Adipose tissue (tissue), 3 donors: ENCODE measurements at regions not wholly inside any gene's neighbourhood (a gene's known extent, or its start where the extent isn't known, plus 50 kb on each side); places are given as distances from the start of the nearest gene placed in this dataset.

Experiments used
- H3K27ac ChIP-seq: one replicate; pipeline ENCODE4 v1.5.1; 2013; ENCODE audit warnings: low read depth, low read length
- WGBS, 3 donors: extraction: QIAGEN DNeasy Blood & Tissue Kit; methylation state at CpG; one replicate each; pipeline ENCODE4 v1.1.7; 2013; 5-methylcytosine and 5-hydroxymethylcytosine counted together
- donor health status: healthy with polysubstance abuse.
- donor health status: Bipolar disorder and iron deficiency.
- donor health status: healthy.

DNA sequence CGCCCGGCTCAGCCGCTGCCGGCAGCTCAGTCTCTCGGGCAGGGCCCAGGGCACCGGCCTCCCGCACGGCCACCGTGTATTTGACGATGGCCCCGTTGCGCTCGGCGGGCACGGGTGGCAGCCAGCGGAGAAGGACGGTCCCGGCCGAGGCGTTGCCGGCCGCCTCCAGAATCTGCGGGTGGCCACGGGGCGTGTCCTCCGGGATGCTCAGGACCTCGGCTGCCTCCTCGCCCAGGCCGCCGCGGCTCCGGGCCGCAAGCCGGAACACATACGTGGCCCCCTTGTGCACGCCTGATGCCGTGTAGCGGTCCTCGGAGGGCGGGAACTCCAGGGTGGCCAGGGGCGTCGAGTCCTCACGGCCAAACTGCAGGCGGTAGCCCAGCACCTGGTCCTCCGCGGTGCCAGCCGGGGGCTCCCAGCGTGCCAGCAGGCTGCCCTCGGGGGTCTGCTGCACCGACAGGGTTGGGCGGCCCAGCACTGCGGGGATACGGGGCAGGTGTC is 117.7 kb downstream of the PTPRS start:
- no peak overlapping the region for H3K27ac ChIP-seq
- WGBS, 3 donors, result 96 to 97% (median 97%) methylated on average over 34 to 53 of the region's 53 CpGs

DNA sequence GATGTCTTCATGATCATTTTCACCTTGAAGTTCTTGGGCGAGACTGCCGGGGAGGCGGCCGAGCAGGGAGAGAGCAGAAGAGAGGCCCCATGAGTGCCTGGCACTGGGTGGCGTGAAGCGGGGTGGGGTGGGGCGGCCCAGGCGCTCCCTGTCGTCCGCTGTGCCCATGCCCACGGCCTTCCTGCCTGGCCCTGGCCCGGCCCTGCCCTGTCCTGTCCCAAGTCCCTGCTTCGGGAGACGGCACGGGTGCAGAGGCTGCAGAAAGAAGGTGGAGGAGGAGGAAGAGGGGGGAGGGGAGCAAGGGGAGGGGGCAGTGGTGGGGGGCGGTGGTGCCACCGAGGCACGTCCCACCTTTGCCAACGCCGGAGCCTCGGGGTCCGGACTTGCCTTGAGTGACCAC is 118.4 kb downstream of the PTPRS start:
- WGBS, 3 donors, result 93 to 98% (median 93%) methylated on average over 19 to 22 of the region's 22 CpGs
- no peak overlapping the region for H3K27ac ChIP-seq

DNA sequence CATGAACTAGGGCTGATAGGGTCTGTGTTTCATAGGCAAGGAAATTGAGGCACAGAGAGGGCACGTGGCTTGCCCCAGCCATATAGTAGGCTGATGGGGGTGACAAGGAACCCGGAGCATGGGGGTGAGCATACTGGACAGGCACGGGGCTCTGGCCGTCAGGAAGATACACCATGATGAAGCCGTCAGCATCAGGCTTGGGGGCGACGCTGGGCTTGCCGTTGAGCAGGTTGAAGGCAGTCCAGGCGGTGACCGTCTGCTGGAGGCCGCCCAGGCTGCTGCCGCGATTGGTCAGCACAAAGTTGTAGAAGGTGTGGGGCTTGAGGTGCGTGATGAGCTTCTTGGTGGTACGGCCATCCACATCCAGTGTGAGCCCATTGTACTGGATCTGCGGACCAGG is 119.7 kb downstream of the PTPRS start:
- no peak overlapping the region for H3K27ac ChIP-seq
- WGBS, 3 donors, result 93 to 95% (median 94%) methylated on average over 16 of the region's 16 CpGs

DNA sequence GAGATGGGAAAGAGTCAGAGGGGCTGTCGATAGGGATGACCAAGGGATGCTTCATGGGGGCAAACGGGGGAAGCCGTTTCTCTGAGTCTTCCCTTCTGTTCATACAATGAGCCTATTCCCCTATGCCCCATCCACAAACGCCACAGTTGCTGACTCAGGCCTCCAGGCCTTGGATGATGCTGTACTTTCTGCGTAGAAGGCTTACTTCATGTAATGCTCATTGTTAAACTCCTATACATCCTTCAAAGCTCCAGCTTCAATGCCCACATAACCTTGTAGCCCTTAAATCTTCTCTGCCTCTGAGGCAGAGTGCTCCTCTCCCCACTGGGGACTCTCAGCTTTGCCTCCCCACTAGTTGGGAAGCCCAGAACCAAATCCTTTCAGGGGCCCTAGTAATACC is 120.3 kb downstream of the PTPRS start:
- 79 to 94% (median 92%) methylated on average over 5 of the region's 5 CpGs for WGBS, 3 donors
- H3K27ac ChIP-seq, result no peak overlapping the region

DNA sequence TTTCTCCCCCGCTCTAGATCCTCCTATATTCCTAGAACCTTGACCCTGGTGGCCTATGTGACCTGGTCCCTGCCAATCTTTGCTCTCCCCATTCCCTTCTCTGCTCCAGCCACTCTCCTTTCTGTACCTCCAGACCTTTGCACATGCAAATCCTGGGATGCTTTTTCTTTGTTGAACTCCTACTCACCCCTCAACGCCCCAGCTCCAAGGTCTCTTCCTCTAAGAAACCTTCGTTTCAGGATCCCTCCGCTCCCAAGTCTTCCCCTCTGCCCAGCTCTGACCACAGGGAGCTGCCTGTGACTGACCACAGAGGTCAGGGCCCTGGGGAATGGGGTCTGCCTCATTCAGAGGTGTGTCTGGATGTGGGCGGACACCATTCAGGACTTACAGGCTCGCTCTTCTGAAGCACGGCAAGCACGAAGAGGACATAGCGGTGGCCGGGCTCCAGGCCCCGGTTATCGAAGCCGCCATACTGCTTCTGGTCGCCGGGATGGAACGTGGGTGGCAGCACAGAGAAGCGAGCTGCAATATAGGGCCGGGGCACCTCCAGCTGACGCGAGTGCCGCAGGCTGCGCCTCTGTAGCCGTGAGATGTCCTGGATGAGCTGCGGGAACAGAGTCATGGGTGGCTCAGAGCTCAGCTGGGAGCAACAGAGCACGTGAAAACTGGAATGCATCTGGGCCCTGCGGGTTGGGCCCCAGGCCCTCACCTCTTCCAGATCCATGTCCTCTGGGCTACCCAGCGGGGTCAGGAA is 120.9 kb downstream of the PTPRS start:
- WGBS, 3 donors, result 96 to 98% (median 96%) methylated on average over 27 of the region's 27 CpGs
- H3K27ac ChIP-seq, result no peak overlapping the region

DNA sequence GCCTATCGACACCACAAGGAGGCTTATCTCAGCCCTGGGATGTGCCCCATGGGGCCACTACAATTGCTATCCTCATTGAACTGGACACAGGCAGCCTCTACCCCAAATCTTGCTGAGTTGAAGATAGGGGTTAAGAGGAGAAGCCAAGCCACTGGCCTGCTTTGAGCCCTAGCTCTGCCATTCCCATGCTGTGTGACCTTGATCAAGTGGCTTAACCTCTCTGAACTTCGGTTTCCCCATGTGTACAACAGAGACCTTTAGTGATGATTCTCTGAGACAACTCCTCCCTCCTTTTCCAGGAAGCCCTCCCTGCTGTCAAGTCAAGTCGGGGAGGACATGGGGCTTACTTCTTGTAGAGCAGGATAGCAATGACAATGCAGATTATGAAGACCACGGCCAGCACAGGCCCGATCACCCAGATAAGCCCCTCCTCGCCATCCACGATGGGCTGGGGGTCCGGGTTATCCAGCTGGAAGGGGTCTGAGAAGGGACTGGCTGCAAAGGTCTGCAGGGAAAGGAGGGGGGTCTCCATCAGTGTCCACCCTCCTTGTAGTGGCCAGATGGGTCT is 121.6 kb downstream of the PTPRS start:
- H3K27ac ChIP-seq, result no peak overlapping the region
- 90 to 95% (median 90%) methylated on average over 8 of the region's 8 CpGs for WGBS, 3 donors

DNA sequence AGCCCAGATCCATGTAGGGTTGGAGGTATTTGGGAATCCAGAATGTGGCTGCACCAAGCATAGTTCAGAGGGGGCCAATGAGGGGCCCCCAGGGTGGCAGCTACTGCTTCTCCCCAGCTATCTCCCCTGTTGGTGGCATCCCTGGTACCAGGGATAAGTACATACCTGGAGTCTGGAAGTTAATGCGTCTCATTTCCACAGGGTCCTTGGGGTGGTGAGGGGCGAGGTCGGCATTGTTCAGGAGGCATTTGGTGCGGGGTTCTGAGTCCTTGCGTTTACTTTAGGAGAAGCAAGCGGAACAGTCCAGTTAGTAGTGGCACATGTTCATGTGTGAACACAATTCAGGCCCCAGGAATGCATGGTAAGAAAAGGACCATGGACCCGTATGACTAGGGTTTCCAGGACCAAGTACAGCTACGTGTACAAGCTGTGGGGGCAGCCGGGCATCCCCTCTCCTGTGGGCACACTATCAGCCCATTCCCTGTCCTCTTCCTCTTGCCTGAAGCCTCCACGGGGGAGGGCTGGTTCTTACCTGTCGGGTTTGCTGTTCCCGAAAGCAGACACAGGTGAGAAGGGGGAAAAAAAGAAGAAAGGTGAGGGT is 122.3 kb downstream of the PTPRS start:
- 92 to 95% (median 94%) methylated on average over 12 of the region's 12 CpGs for WGBS, 3 donors
- no peak overlapping the region for H3K27ac ChIP-seq

DNA sequence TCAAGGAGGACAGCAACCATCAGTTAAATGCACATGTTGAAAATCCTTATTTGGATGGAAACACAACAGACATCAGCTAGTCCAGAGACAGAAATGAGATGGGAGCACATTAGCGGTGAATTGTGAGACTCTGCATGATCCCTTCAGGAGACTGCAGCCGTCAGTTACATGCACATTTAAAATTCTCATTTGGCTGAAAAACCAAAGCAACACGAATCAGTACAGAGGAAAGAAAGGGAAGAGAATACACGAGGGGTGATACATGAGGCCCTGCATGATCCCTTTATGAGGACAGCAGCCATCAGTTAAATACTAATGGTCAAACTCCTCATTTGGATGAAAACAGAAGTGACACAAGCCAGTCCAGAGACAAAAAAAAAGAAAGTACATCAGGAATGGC is 123.4 kb downstream of the PTPRS start:
- 91 to 95% (median 92%) methylated on average over 4 of the region's 4 CpGs for WGBS, 3 donors
- H3K27ac ChIP-seq, result no peak overlapping the region

DNA sequence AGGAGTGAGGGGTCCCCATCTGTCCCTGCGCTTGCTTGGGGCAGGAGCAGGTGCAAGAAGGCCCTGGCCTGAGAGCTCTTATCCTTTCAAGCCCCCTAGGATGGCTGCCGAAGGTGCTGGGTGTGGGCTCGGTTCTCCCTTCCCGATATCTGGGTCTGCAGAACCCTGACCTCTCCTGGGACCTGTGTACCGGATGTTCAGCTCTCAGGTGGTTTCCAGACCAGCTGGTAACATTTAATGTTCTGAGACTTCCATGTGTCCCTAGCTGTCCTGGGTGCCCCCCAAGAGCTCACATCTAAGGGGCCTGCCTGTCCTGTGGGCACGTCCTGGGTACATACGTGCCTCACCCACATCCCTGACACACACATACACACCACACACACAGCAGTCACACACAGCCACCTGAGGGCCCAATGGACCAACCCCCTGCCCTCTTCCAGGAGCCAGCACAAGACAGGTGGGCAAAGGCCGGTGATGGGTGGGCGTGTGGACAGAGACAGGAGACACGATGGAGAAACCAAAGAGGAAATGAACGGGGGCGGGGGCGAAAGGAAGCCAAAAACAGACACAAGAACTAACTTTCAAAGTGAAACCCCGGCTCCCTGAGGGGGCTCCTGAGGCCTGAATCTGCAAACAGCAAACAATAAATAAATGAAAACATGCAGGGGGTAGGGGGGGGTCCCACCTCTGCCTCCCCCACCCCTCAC is 124.3 kb downstream of the PTPRS start:
- H3K27ac ChIP-seq, result no peak overlapping the region
- 74 to 87% (median 77%) methylated on average over 11 to 14 of the region's 14 CpGs for WGBS, 3 donors

DNA sequence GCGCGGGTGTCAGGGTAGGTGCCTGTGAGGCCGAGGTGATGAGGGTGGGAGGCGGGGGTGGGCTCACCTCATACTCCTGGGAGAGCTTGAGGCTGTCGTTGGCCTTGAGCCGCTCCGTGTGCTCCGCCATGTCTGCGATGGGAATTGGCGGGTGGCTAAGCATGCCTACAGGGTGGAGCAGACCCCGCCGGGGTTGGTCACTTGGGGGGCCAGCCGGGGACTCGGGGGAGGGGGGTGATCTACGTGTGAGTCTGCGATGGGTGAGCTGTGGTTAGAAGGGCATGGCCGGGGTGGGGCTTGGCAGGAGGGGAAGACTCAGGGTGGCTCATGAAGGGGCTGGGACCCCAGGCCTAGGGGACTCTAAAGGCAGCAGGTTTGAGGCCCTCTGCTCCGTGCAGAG is 125.2 kb downstream of the PTPRS start:
- WGBS, 3 donors, result 92 to 97% (median 94%) methylated on average over 13 to 18 of the region's 18 CpGs
- H3K27ac ChIP-seq, result no peak overlapping the region

DNA sequence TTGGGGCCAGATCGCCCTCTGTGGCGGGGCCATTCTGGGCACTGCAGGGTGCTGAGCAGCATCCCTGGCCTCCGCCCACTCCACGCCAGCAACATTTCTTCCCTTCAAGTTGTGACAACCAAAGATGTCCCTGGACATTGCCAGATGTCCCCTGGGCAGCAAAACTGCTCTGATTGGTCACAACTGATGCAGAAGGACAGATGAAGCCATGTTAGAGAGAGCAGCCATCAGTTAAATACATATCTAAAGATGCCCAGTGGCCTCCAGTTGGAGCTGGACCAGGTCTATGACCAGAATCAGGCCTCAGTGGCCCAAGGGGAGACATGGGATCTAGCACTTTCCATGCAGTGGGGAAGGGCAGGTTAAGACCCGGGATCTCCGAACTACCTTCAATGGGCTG is 125.7 kb downstream of the PTPRS start:
- H3K27ac ChIP-seq, result no peak overlapping the region
- 88 to 100% (median 95%) methylated on average over 6 of the region's 6 CpGs for WGBS, 3 donors

DNA sequence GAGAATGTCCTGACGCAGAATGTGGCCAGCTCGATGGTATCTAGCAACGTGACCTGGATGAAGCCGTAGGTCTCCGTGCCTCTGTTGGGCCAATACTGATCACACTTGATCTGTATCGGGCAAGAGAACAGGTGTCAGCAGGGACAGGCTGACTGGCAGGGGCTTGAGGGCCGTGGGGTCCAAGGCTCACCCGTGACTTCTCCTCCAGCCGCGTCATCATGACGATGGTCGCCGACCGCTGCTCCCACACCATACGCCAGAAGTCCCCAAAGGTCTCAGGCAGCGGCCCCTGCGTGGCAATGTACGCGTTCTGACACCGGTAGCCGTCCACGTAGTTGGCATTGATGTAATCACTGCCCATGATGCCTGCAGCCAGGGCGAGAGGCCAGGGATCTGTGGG is 126.2 kb downstream of the PTPRS start:
- no peak overlapping the region for H3K27ac ChIP-seq
- WGBS, 3 donors, result 94 to 98% (median 95%) methylated on average over 23 of the region's 23 CpGs

DNA sequence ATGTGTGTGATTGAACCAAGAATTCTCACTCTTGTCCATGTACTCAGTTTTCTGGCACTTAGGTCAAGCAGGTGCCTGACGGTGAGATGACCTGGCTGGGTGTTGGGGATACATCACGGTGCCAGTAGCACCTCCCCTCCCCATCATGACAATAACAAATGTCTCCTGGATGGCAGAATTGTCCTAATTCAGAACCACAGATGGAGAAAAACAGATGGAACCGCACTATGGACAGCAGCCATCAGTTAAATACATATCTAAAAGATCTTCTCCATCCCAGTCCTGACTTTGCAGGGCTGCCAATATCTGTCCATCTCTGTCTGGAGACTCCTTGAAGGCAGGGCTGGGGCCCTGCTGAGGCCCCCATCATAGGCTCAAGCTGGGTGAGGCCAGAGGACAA is 126.9 kb downstream of the PTPRS start:
- H3K27ac ChIP-seq, result no peak overlapping the region
- 92 to 94% (median 93%) methylated on average over 3 of the region's 3 CpGs for WGBS, 3 donors

DNA sequence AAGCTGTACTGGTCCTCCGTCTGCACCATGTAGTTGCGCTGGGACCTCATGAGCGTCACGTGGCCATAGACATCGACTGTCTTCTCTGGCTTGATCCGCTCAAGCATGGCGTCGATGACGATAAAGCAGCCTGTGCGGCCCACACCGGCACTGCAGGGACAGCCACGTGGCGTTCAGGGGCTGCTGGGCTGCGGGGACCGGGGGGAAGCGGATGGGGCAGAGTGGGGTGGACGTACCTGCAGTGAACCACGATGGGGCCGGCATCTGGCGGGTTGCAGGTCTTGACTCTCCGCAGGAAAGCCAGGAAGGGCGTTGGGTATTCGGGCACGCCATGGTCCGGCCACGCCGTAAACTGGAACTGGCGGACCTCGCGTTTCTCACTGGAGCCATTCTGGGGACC is 128.5 kb downstream of the PTPRS start:
- 94 to 98% (median 97%) methylated on average over 30 of the region's 30 CpGs for WGBS, 3 donors
- H3K27ac ChIP-seq, result no peak overlapping the region

DNA sequence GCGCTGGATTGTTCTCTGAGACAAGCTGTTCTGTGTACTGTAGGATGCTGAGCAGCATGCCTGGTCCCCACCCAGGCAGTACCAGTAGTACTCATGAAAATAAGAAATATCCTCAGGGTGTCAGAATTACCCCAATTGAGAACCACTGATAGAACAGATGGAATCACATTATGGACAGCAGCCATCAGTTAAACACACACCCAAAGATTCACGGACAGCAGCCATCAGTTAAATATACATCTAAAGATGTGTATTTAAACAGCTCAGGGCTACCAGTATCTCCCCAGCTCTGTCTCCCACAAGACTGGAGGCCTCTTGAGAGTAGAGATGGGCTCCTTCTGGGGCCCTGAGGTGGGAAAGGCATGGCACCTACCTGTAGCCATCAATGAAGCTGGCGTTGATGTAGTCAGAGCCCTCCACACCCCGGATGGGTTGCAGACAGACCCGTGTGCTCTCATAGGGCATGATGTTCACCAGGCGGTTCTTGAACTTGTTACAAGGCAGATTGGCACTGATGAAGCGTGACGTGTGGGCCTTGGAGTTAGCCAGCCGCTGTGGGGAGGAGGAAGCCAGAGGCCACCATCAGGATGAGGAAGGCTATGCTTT is 129.3 kb downstream of the PTPRS start:
- no peak overlapping the region for H3K27ac ChIP-seq
- 97 to 99% (median 99%) methylated on average over 8 to 9 of the region's 9 CpGs for WGBS, 3 donors

DNA sequence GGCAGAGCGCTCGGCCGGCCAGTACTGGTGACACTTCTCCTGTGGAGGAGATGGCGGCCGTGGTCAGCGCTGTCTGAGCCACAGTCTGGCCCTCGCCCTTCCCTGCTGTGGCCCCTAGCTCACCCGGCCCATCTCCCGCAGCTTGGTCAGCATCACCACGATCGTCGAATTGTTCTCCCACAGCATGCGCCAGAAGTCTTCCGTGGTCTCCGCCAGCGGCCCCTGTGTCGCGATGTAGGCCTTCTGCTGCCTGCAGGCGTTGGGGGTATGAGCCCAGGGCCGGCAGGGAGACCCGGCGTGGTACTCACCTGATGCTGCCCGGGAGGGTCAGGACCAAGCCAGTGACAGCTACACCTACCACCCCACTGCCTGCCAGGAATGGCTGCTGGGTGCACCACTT is 130.1 kb downstream of the PTPRS start:
- H3K27ac ChIP-seq, result no peak overlapping the region
- 95 to 99% (median 98%) methylated on average over 23 of the region's 23 CpGs for WGBS, 3 donors

DNA sequence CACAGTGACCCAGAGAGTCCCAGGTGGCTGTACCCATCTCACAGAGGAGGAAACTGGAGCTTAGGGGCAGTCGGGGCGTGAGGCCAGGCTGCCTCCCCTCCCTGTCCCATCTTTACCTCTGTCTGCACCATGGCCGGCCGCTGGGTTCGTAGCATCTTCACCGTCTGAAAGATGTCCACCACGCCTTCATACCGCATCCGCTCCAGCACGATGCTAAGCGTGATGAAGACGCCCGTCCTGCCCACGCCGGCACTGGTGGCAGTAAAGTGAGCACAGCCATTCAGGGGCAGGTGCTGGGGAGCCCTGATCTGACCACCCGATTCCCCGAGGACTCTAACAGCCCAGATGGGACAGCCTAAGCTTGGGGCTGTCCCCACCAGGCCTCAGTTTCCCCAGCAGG is 132.8 kb downstream of the PTPRS start:
- no peak overlapping the region for H3K27ac ChIP-seq
- WGBS, 3 donors, result 92 to 95% (median 93%) methylated on average over 17 of the region's 17 CpGs

DNA sequence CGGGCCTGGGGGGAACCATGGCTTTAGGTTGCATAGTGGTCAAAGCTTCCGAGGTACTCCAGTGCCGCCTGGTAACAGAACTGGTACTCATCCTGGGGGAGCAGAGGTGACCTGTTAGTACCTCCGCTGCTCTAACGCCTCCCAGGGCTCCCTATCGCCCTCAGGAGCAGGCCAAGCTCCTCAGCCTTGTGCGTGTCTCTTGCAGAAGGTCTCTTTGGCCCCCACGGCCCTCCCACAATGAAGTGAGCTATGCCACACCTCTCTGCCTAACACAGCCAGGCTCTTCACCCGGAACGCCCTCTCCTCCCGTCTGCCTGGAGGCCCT is 133.9 kb downstream of the PTPRS start:
- no peak overlapping the region for H3K27ac ChIP-seq
- WGBS, 3 donors, result 87 to 91% (median 91%) methylated on average over 10 to 11 of the region's 11 CpGs
